SH-SY5Y (cell line): ENCODE measurements at regions not wholly inside any gene's neighbourhood (a gene's known extent, or its start where the extent isn't known, plus 50 kb on each side); places are given as distances from the start of the nearest gene placed in this dataset.

Experiments
- GATA2 ChIP-seq: IDR thresholded peaks from 2 replicates; pipeline ENCODE4 v1.6.1; 2011; ENCODE audit warnings: mild to moderate bottlenecking, low read depth, low read length
- GATA3 ChIP-seq: IDR thresholded peaks from 2 replicates; pipeline ENCODE4 v1.6.1; 2011; ENCODE audit warnings: low read depth, mild to moderate bottlenecking, low read length, moderate library complexity

- no peak for TF ChIP-seq GATA3
- no peak for TF ChIP-seq GATA2
Measured at GRCh38 chr1:8211251-8211882, 106.5 kb upstream of the SLC45A1 start.
